HepG2 (cell line): ENCODE measurements at regions not wholly inside any gene's neighbourhood (a gene's known extent, or its start where the extent isn't known, plus 50 kb on each side); places are given as distances from the start of the nearest gene placed in this dataset.

Source experiments
- ATAC-seq: fragments of 200-7000 bp; cut with Tn5 transposase; 3 replicates; pipeline ENCODE4 v1.9.1; 2020; ENCODE audit warnings: mild to moderate bottlenecking, moderate library complexity
- BruUV-seq: library from RNA; stranded (reverse); fragments of 400-500 nt; replicated peaks from 2 replicates; lab custom pipeline; 2021; lab: Mats Ljungman, UMichigan
- CTCF ChIA-PET: fragments of 300-600 bp; formaldehyde crosslinking; extraction: SDS; loops from one replicate; lab custom pipeline; 2021; ENCODE audit warnings: low total read pairs, inconsistent platforms, low intra/inter-chr PET ratio; lab: Yijun Ruan, JAX
- POLR2A ChIA-PET: fragments of 350-600 bp; sonication (Branson Sonifier 250); formaldehyde crosslinking; loops from one replicate; lab custom pipeline; 2020; ENCODE audit warnings: antibody characterized with exemption, inconsistent platforms; lab: Yijun Ruan, JAX
- DNase-seq: peaks from one replicate; pipeline ENCODE4 v3.0.0-alpha.2; 2015; ENCODE audit warnings: low spot score
- FAIRE-seq: peaks from 3 replicates; lab custom pipeline; 2011; peaks lifted over from hg19 to GRCh38; lab: Jason Lieb, UNC
- H2AFZ ChIP-seq: one replicate; pipeline ENCODE4 v1.6.1; 2011; ENCODE audit warnings: low read length, inconsistent platforms
- H3K27ac ChIP-seq: fragments of 300-600 bp; 3 replicates; pipeline ENCODE4 v1.8.0; 2011; ENCODE audit warnings: mixed run types, mild to moderate bottlenecking, mixed read lengths, low read length, inconsistent platforms; ENCODE audit not compliant: insufficient read depth; ENCODE audit errors: extremely low read length
- H3K27me3 ChIP-seq, 2 experiments: fragments of 200-600 bp in 1 of 2; 2 replicates in 1 of 2; 3 replicates in 1 of 2; pipeline versions ENCODE4 v1.6.0 to v1.8.0; 2011; ENCODE audit warnings: low read length in 2 of 2, mild to moderate bottlenecking in 2 of 2, moderate library complexity in 2 of 2, inconsistent platforms in 1 of 2; ENCODE audit not compliant: insufficient read depth in 2 of 2, control insufficient read depth in 1 of 2
- H3K36me3 ChIP-seq, 2 experiments: fragments of 200-600 bp in 1 of 2; replicated peaks in 1 of 2; 2 replicates in 1 of 2; 3 replicates in 1 of 2; pipeline versions ENCODE4 v1.5.1 to v1.8.0; 2011; ENCODE audit warnings: low read length in 2 of 2, inconsistent platforms in 1 of 2; ENCODE audit not compliant: insufficient read depth in 2 of 2, control insufficient read depth in 1 of 2
- H3K4me1 ChIP-seq: 2 replicates; pipeline ENCODE4 v1.5.1; 2012; ENCODE audit warnings: low read length, inconsistent platforms; ENCODE audit not compliant: insufficient read depth
- H3K4me2 ChIP-seq: 2 replicates; pipeline ENCODE4 v1.6.0; 2011; ENCODE audit warnings: low read depth, low read length, inconsistent platforms
- H3K4me3 ChIP-seq, 3 experiments: fragments of 200-600 bp in 1 of 3; sonication (generic), shearing (Covaris generic) in 1 of 3; replicated peaks in 1 of 3; 2 replicates each; pipeline ENCODE4 v1.5.1; 2011 to 2016; ENCODE audit warnings: low read length in 3 of 3, inconsistent platforms in 2 of 3, low read depth in 2 of 3, mild to moderate bottlenecking in 2 of 3, control low read depth in 1 of 3, mixed read lengths in 1 of 3; ENCODE audit not compliant: insufficient read depth in 1 of 3
- H3K79me2 ChIP-seq: one replicate; pipeline ENCODE4 v1.6.1; 2011; ENCODE audit warnings: low read length, inconsistent platforms; ENCODE audit not compliant: insufficient read depth
- H3K9ac ChIP-seq: 2 replicates; pipeline ENCODE4 v1.6.0; 2011; ENCODE audit warnings: mild to moderate bottlenecking, low read depth, low read length, inconsistent platforms; ENCODE audit not compliant: insufficient read depth
- H3K9me3 ChIP-seq: 2 replicates; pipeline ENCODE4 v1.5.1; 2012; ENCODE audit warnings: mild to moderate bottlenecking, low read length
- H4K20me1 ChIP-seq: 2 replicates; pipeline ENCODE4 v1.6.0; 2011; ENCODE audit warnings: inconsistent platforms, mild to moderate bottlenecking, low read length, moderate library complexity; ENCODE audit not compliant: insufficient read depth
- KAT2B ChIP-seq: fragments of 150-350 bp; IDR thresholded peaks from 2 replicates; pipeline ENCODE4 v1.6.1; 2014; ENCODE audit warnings: low read depth, low read length, borderline replicate concordance
- ZNF660 ChIP-seq: sonication (generic); formaldehyde crosslinking; IDR thresholded peaks from 2 replicates; pipeline ENCODE4 v1.5.1; 2020; ENCODE audit warnings: mild to moderate bottlenecking, low read depth, missing genetic modification reagents, borderline replicate concordance
- WGBS: methylation state at CpG from one replicate; pipeline ENCODE4 v1.1.6; 2017; ENCODE audit warnings: low lambda C conversion rate; 5-methylcytosine and 5-hydroxymethylcytosine counted together
- in situ Hi-C: cut with HindIII; loops from 2 replicates; pipeline ENCODE4 v1.10.0; 2017; ENCODE audit warnings: low pct_unique_long_range_greater_than_20kb; ENCODE audit not compliant: extremely low pct_ligation_motif_present
- intact Hi-C: fragments of 100-400 bp; cut with micrococcal nuclease; formaldehyde crosslinking; loops from one replicate; pipeline ENCODE4 v1.10.0; 2022; ENCODE audit not compliant: unreplicated experiment
- TF ChIP-seq, protein P1 (sequence below): sonication (generic); formaldehyde crosslinking; IDR thresholded peaks from 2 replicates; pipeline ENCODE4 v1.5.0; 2020; ENCODE audit warnings: mild to moderate bottlenecking, missing genetic modification reagents
- TF ChIP-seq, protein P2 (sequence below): sonication (generic); formaldehyde crosslinking; IDR thresholded peaks from 2 replicates; pipeline ENCODE4 v1.4.0; 2020; ENCODE audit warnings: missing genetic modification reagents, borderline replicate concordance
- TF ChIP-seq, protein P3 (sequence below): sonication (generic); formaldehyde crosslinking; IDR thresholded peaks from 2 replicates; pipeline ENCODE4 v1.5.0; 2020; ENCODE audit warnings: missing genetic modification reagents
- TF ChIP-seq, protein P4 (sequence below): IDR thresholded peaks from 2 replicates; pipeline ENCODE4 v1.6.1; 2018; ENCODE audit warnings: missing genetic modification reagents, mild to moderate bottlenecking, missing compliant biosample characterization
- TF ChIP-seq, protein P5 (sequence below): sonication (generic); formaldehyde crosslinking; IDR thresholded peaks from 2 replicates; pipeline ENCODE4 v1.8.1; 2023; ENCODE audit warnings: missing genetic modification reagents, mild to moderate bottlenecking, borderline replicate concordance
- TF ChIP-seq, protein P6 (sequence below): sonication (generic); formaldehyde crosslinking; conservative IDR thresholded peaks from 2 replicates; pipeline ENCODE4 v1.4.0; 2020; ENCODE audit warnings: missing genetic modification reagents
- TF ChIP-seq, protein P7 (sequence below): IDR thresholded peaks from 2 replicates; pipeline ENCODE4 v1.6.1; 2016; ENCODE audit warnings: low read depth, missing genetic modification reagents, missing compliant biosample characterization

DNA sequence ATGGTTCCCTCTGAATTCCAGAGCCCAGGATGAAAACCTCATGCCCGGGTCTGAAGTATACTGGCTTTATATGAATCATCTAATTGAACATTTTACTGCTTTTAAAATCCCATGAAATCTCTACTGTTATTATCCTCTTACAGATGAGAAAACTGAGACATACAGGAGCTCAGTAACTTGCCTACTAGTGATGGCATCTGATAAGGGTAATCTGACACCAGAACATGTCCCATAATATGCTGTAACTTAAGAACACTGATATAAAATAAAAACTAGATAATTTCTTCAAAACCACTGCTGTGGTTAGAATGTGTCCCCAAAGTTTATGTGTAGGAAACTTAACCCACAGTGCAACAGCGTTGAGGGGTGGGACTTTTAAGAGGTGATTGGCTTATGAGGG lies 219.6 kb upstream of the TMTC1 start:
- CTCF ChIA-PET = no interaction called here
- BruUV-seq = no TSS peak
- TF ChIP-seq, protein P1, sequence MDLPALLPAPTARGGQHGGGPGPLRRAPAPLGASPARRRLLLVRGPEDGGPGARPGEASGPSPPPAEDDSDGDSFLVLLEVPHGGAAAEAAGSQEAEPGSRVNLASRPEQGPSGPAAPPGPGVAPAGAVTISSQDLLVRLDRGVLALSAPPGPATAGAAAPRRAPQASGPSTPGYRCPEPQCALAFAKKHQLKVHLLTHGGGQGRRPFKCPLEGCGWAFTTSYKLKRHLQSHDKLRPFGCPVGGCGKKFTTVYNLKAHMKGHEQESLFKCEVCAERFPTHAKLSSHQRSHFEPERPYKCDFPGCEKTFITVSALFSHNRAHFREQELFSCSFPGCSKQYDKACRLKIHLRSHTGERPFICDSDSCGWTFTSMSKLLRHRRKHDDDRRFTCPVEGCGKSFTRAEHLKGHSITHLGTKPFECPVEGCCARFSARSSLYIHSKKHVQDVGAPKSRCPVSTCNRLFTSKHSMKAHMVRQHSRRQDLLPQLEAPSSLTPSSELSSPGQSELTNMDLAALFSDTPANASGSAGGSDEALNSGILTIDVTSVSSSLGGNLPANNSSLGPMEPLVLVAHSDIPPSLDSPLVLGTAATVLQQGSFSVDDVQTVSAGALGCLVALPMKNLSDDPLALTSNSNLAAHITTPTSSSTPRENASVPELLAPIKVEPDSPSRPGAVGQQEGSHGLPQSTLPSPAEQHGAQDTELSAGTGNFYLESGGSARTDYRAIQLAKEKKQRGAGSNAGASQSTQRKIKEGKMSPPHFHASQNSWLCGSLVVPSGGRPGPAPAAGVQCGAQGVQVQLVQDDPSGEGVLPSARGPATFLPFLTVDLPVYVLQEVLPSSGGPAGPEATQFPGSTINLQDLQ (CRISPR knock-in tag) = no peak
- TF ChIP-seq, protein P2, sequence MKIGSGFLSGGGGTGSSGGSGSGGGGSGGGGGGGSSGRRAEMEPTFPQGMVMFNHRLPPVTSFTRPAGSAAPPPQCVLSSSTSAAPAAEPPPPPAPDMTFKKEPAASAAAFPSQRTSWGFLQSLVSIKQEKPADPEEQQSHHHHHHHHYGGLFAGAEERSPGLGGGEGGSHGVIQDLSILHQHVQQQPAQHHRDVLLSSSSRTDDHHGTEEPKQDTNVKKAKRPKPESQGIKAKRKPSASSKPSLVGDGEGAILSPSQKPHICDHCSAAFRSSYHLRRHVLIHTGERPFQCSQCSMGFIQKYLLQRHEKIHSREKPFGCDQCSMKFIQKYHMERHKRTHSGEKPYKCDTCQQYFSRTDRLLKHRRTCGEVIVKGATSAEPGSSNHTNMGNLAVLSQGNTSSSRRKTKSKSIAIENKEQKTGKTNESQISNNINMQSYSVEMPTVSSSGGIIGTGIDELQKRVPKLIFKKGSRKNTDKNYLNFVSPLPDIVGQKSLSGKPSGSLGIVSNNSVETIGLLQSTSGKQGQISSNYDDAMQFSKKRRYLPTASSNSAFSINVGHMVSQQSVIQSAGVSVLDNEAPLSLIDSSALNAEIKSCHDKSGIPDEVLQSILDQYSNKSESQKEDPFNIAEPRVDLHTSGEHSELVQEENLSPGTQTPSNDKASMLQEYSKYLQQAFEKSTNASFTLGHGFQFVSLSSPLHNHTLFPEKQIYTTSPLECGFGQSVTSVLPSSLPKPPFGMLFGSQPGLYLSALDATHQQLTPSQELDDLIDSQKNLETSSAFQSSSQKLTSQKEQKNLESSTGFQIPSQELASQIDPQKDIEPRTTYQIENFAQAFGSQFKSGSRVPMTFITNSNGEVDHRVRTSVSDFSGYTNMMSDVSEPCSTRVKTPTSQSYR (CRISPR knock-in tag) = no peak
- TF ChIP-seq, protein P3, sequence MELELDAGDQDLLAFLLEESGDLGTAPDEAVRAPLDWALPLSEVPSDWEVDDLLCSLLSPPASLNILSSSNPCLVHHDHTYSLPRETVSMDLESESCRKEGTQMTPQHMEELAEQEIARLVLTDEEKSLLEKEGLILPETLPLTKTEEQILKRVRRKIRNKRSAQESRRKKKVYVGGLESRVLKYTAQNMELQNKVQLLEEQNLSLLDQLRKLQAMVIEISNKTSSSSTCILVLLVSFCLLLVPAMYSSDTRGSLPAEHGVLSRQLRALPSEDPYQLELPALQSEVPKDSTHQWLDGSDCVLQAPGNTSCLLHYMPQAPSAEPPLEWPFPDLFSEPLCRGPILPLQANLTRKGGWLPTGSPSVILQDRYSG = no peak
- TF ChIP-seq, protein P4, sequence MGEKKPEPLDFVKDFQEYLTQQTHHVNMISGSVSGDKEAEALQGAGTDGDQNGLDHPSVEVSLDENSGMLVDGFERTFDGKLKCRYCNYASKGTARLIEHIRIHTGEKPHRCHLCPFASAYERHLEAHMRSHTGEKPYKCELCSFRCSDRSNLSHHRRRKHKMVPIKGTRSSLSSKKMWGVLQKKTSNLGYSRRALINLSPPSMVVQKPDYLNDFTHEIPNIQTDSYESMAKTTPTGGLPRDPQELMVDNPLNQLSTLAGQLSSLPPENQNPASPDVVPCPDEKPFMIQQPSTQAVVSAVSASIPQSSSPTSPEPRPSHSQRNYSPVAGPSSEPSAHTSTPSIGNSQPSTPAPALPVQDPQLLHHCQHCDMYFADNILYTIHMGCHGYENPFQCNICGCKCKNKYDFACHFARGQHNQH (CRISPR knock-in tag) = no peak
- TF ChIP-seq KAT2B = no peak
- TF ChIP-seq ZNF660 (CRISPR knock-in tag) = no peak
- TF ChIP-seq, protein P5, sequence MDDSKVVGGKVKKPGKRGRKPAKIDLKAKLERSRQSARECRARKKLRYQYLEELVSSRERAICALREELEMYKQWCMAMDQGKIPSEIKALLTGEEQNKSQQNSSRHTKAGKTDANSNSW (CRISPR knock-in tag) = no peak
- TF ChIP-seq, protein P6, sequence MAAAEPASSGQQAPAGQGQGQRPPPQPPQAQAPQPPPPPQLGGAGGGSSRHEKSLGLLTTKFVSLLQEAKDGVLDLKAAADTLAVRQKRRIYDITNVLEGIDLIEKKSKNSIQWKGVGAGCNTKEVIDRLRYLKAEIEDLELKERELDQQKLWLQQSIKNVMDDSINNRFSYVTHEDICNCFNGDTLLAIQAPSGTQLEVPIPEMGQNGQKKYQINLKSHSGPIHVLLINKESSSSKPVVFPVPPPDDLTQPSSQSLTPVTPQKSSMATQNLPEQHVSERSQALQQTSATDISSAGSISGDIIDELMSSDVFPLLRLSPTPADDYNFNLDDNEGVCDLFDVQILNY (CRISPR knock-in tag) = no peak
- TF ChIP-seq, protein P7, sequence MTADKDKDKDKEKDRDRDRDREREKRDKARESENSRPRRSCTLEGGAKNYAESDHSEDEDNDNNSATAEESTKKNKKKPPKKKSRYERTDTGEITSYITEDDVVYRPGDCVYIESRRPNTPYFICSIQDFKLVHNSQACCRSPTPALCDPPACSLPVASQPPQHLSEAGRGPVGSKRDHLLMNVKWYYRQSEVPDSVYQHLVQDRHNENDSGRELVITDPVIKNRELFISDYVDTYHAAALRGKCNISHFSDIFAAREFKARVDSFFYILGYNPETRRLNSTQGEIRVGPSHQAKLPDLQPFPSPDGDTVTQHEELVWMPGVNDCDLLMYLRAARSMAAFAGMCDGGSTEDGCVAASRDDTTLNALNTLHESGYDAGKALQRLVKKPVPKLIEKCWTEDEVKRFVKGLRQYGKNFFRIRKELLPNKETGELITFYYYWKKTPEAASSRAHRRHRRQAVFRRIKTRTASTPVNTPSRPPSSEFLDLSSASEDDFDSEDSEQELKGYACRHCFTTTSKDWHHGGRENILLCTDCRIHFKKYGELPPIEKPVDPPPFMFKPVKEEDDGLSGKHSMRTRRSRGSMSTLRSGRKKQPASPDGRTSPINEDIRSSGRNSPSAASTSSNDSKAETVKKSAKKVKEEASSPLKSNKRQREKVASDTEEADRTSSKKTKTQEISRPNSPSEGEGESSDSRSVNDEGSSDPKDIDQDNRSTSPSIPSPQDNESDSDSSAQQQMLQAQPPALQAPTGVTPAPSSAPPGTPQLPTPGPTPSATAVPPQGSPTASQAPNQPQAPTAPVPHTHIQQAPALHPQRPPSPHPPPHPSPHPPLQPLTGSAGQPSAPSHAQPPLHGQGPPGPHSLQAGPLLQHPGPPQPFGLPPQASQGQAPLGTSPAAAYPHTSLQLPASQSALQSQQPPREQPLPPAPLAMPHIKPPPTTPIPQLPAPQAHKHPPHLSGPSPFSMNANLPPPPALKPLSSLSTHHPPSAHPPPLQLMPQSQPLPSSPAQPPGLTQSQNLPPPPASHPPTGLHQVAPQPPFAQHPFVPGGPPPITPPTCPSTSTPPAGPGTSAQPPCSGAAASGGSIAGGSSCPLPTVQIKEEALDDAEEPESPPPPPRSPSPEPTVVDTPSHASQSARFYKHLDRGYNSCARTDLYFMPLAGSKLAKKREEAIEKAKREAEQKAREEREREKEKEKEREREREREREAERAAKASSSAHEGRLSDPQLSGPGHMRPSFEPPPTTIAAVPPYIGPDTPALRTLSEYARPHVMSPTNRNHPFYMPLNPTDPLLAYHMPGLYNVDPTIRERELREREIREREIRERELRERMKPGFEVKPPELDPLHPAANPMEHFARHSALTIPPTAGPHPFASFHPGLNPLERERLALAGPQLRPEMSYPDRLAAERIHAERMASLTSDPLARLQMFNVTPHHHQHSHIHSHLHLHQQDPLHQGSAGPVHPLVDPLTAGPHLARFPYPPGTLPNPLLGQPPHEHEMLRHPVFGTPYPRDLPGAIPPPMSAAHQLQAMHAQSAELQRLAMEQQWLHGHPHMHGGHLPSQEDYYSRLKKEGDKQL (CRISPR knock-in tag) = no peak

More for the DNA sequence above, 219.6 kb upstream of the TMTC1 start:
- 0% methylated on average over 2 of the region's 2 CpGs for WGBS
- Histone ChIP-seq H3K36me3 (no peaks in the 10 kb centered on the region), H3K27me3 (no peaks in the 10 kb centered on the region), H3K4me2 (no peak overlapping the region), H3K27ac (no peak overlapping the region), H4K20me1 (no peaks in the 10 kb centered on the region), H2AFZ (no peak overlapping the region), H3K9me3 (no peaks in the 10 kb centered on the region), H3K4me1 (no peaks in the 10 kb centered on the region), H3K79me2 (no peaks in the 10 kb centered on the region), H3K4me3 (no peak overlapping the region), H3K9ac (no peak overlapping the region)
- in situ Hi-C loops (no loop called here), intact Hi-C loops (no loop called here)
- ATAC-seq (no peak), DNase-seq (no peak), FAIRE-seq (no peak)
- POLR2A ChIA-PET = no interaction called here
